ENCODE measurements at regions not wholly inside any gene's neighbourhood (a gene's known extent, or its start where the extent isn't known, plus 50 kb on each side); places are given as distances from the start of the nearest gene placed in this dataset.

- TF ChIP-seq CTCF (IDR thresholded peaks at IDR 0.05 in 4 of 5, conservative IDR thresholded peaks at IDR 0.05 in 1 of 5) (no peak), POLR2A (IDR thresholded peaks at IDR 0.05) (no peak)
Observed at GRCh38 chr1:30609999-30610345, 113.4 kb downstream of the MATN1 start.

Data from gastrocnemius medialis (tissue), 4 donors.